Effector CD4-positive, alpha-beta T cell (primary cell): ENCODE measurements at regions not wholly inside any gene's neighbourhood (a gene's known extent, or its start where the extent isn't known, plus 50 kb on each side); places are given as distances from the start of the nearest gene placed in this dataset.
A peak's percentile ranks its signal among the peaks of the same experiment; 100 is the strongest.

Experiments
- DNase-seq: peaks from one replicate; pipeline ENCODE4 v3.0.0-alpha.2; 2020

DNA sequence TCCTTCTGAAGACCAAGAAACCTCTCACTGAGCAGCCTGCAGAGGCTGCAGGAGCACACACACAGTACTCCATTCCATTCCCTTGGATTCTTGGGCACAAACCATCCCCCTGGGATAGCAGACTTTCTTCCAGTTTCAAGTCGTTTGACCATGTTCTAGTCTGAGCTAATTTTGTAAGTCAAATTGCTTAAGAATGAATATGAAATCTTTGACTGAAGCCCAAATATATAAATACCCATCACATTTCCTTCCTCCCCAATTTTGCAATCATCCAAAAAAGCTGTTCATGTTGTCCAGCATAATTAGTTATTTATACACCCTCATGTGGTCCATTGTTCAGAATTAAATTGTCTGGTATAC is 231.2 kb upstream of the TPRG1 start:
- DNase-seq = no peak

DNA sequence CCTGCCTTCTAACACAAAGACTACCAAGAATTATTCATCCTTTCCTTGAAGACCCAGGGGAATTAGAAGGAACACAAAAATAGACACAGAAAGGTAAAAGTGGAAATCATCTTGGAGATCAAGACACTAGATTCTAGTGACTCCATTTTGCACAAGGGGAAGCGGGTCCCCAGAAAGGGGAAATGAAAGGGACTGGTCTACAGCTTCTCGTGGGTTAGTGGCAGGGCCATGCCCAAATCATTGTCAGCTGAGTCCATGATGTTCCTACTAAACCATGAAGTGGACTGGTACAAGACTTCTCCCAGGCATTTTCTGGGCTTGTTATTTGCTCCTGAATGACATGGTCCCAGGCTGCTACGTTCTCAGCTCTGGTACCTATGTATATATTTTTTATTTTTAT is 230.7 kb upstream of the TPRG1 start:
- no peak for DNase-seq

DNA sequence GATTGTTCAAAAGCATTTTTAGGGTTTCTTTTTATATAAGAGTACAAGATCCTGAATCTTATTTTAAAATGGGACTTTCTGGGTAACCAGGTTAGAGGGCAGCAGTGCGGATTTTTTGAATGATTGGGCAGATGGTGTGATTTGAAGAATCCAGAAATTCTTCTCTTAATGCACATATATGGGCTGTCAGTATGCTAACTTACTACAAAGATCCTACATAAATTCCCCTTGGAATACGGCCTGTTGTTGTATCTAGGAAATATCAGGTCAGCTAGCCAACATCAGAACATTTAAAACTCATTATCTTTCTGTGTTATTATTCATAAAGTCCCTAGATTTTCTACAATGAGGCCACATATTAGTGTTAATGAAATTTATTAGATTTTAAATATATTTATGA is 229.6 kb upstream of the TPRG1 start:
- no peak for DNase-seq

GRCh38 chr3:188943591-188943990 is 228.2 kb upstream of the TPRG1 start:
- DNase-seq = no peak

- no peak for DNase-seq
These were observed 227.7 kb upstream of the TPRG1 start for GRCh38 chr3:188944108-188944507.

DNA sequence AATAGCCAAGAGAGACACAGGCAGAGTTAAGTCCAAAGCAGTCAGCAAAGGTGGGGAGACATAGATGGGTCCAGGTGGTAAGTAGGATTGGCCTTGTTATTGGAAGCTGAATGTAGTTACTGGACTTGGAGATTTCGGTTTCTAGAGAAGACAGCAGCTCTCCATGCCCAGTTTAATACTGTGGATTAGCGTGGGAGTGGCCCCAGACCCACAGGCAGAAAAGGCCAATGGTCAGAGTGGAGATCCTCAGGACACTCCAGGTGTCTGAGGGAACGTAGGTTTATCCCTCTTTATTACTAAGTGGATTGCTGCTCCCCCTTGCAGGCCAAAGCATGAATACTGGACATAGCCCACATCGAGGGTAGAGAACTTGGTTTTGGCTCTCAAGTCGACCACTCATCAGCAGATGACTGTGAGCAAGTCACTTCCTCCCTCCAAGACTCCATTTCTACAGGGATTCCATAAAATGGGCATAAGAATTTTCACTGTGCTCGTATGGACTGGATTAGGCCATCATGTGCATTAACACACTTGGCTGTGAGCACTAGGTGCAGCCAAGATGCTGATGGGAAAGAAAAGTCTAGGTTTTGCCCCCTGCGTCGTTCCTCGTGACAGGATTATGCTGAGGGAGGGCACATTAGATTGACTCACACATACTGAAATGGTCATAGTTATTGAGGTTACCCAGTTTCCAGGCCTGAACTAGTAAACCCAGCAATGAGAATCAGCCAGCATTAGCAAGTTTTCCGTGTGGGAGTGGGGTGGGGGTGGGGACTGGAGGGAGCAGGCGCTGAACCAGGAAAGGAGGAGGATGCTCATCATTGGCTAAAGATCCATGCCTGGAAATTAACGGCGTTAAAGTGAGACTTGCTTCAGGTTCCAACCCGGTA is 225.2 kb upstream of the TPRG1 start:
- DNase-seq = no peak

DNA sequence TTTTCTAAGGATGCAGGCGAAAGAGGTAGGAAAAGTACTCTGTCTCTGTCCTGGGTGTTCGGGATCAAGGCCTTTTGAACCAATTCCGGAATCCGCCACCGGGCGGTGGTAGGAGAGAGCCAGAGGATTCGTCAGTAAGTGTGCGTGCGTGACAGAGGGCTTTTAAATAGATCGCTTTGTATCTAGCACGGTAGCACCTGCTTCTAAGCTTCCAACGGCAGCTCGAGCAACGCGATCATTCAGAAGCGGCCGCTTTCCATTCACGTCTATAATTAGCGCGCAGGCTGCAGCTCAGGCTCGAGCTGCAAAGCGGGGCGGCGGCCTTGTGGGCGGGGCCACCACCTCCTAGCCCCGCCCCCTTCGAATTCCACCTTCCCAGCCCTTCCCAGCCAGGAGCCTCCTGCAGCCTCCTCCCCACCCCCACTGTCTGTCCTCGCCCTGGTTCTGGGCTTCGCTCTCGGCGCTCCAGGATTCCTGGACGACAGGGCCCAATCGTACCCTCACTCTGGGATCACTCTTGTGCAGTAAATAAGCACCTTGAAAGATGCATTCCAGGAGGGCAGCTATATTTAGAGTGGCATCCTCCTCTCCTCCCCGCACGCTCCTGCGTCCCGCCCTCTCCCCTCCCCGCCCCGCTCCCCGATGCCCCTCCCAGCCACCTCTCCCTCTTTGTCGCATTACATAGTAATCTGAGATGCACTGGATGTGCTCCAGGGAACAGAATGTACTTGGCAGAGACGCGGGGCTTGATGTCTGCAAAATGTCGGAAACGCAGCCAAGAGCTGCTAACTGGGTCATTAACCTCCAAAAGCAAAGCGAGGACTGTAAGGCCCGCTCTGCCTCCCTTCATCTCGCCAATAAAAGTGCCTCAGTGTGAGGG is 224.1 kb upstream of the TPRG1 start:
- DNase-seq = no peak

DNA sequence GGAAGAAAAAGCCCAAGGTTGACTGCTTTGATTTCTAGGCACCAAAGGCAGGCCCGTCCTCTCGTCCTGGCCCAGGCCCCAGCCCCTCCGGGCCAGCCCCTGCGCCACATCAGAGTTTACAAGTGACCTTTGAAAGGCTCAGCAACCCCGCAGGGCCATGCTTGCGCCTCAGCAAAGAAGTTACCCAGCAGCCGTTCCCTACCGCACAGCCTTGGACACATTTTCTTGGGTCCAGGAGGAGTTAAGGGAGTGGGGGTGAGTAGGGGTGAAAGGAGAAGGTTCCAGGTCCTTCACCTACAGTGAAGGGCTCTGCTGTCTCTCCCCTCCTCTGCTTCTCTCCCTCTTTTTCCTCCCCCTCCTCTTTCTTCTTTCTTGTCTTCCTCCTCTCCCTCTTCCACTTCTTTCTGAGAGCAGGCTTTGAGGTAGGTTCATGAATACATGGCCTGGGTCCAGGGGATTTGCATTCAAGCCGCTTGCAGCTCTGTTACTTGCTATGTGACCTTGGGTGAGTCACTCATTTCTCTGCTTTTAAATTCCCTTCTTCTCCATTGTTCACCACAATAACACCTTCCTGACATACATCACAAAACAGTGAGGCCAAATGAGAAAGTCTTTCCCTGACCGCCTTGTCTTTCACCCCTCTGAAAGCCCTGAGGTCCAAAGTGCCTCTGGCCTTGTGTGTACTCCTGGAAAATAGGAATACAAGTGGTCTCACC is 223.3 kb upstream of the TPRG1 start:
- no peak for DNase-seq

DNA sequence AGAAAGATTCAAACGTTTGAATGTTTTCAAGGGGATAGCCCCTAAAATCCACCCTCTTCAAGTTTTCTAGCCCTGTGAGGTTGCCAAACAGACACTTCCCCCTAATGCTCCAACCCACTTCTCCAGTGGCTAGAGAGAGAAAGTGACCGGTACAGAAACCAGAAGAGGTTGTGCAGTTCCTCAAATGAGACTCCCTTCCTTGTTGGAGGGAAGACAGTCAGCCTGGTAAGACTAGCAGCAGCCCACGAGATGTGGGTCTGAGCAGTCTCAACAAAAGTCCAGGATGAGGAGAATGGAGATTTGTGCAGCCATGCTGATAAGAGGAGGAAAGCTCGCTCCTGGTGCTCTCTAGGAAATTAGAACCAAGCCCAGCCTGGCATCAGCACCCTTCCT is 222.8 kb upstream of the TPRG1 start:
- DNase-seq = no peak

DNA sequence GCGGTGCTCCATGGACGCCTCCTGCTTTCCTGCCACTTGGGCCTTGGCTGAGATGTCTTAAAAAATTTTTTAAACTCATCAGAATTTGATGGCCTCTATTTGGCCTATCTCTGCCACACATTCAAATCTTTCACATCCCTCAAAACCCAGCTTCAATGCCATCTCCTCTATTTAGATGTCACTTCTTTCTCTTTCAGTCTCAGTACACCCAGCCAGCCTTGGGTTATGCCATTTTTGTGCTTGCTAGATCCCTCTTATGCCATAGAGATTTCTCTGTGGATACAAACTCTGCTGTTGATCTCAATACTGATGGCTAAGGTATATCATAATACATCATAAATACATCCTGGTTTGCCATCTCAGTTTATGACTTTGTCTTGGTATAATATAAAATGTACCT is 222.3 kb upstream of the TPRG1 start:
- no peak for DNase-seq

GRCh38 chr3:188949996-188950395 is 221.8 kb upstream of the TPRG1 start:
- no peak for DNase-seq

GRCh38 chr3:188950832-188951489 is 220.8 kb upstream of the TPRG1 start:
- no peak for DNase-seq

GRCh38 chr3:188951734-188952133 is 220.0 kb upstream of the TPRG1 start:
- no peak for DNase-seq

GRCh38 chr3:188954590-188955208 is 217.1 kb upstream of the TPRG1 start:
- DNase-seq = peak; percentile 58

DNA sequence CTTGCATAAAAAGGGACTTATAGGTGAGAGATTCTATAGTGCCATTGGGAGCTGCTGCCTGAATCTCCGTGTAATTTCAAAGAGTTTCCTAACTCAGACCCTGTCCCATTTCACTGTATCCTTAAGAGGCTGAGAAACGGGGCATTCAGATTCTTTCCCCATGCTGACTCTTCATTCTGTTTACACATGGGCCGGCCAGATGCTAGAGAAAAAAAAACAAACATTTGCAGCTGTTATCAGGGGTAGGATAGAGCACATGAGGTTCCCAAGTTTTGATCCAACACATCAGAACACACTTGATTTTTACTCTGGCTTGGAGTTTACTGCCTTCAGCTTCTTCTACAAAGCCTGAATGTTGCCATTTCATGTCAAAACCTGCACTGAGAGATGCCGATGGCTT is 215.9 kb upstream of the TPRG1 start:
- no peak for DNase-seq

DNA sequence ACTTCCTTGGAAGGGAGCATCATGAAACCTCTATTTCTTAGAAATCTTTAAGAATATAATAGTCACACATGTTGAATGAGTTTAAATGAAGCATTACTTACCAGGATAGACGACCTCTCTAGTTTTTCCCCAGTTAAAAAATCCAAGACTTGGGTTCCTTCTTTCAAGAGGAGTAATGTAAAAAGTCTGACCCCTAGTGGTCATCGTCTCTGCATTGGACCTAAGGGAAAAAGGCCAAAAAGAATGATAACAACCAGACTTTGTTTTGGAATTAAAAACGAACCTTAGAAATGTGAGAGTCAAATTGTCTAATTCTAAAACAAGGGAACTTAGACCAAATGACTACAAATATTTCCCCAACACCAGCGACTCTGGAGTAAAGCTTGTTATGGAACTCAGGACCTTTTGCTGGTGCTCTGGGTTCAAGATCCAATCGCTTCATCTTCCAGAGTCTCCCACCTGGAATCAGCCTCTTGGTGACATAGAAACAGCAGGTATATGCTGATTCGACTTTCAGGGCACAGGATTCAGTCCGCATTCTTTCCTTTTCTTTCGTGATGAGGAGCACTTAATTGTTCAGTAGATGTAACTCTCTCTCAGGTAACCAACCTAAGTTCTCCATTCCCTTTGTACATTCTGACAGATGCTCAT is 214.8 kb upstream of the TPRG1 start:
- no peak for DNase-seq

DNA sequence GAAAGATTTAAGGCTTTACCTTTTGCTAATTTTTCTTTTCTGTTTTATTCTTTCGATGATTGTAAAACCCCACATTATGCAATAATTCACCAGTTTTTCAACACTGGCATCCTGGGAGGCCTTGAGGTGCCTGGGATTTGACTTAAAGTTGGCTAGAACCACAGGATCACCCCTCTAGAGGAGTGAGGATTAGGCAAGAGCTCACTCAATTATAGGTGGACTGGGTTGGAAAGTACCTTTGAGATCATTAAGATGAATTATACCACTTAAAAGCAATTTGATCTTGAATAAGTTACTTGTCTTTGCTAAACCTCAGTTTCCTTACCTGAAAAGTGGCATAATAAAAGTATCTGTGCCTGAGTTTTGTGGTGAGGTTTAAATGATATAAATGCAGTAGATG is 212.8 kb upstream of the TPRG1 start:
- DNase-seq = no peak

DNA sequence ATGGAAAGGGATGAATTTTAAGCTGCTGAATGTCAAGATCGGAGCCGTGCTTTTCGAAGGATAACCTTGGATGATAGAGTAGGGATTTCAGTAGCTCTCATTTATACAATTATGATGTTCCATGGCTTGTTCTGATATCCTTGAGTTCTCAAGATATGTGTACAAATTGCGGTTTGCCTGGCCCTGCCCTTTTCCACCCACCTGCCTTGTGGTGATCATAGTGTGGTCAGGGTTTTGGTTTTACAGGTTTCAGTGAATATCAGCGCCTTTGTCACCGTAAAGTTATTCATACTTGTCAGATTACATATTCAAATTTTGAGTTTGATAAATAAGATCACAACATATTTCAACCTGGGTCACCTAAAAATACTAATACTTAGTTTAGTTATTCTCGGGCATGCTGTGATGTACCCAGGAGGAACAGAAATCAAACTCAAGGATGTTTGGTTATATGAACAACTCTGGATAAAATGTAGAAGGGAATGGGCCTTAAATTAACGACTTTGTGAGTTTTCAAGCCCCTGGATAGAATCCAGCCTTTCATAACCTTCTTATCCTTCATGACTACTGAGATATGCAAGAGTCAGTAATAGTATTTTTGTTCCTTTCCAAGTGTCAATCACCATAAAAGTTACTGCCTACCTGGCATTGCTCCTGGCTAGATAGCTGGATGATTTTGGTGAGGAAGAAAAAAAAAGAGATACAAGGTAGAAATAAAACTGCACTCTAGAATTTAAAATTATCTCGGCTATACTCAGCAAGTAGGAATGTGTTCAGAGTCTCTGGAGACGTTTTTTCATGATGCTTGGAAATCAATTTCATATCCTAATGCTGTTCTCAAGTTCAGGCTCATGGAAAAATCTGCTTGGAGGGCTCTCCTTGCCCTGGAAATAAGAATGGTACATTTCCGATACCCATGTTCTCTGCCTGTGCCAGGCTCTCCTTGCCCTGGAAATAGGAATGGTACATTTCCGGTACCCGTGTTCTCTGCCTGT is 209.2 kb upstream of the TPRG1 start:
- no peak for DNase-seq

DNA sequence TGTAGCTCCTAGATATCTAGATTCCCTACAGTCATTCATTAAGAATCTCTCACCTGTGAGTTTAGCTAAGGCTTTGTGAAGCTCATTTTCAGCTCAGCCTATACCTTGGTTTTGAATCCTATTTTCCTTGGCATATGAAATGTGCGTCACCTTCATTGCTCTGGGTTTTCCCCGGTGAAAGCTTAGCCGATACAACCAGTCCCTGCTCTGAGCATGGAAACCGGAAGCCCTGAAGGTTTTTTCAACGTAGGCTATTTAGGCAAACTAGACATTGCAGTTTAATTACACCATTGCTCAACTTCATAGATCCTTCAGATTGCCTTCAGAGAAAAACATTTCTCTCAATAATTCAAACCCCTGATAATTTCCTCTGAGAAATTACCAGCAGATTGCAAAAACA is 206.8 kb upstream of the TPRG1 start:
- DNase-seq = no peak

GRCh38 chr3:188972310-188972709 is 199.5 kb upstream of the TPRG1 start:
- no peak for DNase-seq
